PC-9 (cell line): ENCODE measurements at regions not wholly inside any gene's neighbourhood (a gene's known extent, or its start where the extent isn't known, plus 50 kb on each side); places are given as distances from the start of the nearest gene placed in this dataset.

Experiments
- EZH2 ChIP-seq: fragments of 200-600 bp; sonication (generic); IDR thresholded peaks from 2 replicates; pipeline ENCODE4 v1.8.0; 2017; ENCODE audit warnings: antibody characterized with exemption, low read depth
- TF ChIP-seq, protein P1 (sequence below): fragments of 200-600 bp; sonication (generic); conservative IDR thresholded peaks from 2 replicates; pipeline ENCODE4 v1.6.1; 2017; ENCODE audit warnings: mixed run types, antibody characterized with exemption, mild to moderate bottlenecking, moderate library complexity

GRCh38 chr5:168214886-168215285, 76.6 kb upstream of the WWC1 start:
- TF ChIP-seq, protein P1, sequence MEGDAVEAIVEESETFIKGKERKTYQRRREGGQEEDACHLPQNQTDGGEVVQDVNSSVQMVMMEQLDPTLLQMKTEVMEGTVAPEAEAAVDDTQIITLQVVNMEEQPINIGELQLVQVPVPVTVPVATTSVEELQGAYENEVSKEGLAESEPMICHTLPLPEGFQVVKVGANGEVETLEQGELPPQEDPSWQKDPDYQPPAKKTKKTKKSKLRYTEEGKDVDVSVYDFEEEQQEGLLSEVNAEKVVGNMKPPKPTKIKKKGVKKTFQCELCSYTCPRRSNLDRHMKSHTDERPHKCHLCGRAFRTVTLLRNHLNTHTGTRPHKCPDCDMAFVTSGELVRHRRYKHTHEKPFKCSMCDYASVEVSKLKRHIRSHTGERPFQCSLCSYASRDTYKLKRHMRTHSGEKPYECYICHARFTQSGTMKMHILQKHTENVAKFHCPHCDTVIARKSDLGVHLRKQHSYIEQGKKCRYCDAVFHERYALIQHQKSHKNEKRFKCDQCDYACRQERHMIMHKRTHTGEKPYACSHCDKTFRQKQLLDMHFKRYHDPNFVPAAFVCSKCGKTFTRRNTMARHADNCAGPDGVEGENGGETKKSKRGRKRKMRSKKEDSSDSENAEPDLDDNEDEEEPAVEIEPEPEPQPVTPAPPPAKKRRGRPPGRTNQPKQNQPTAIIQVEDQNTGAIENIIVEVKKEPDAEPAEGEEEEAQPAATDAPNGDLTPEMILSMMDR, result no peak
- TF ChIP-seq EZH2, result no peak
